ENCODE measurements at regions not wholly inside any gene's neighbourhood (a gene's known extent, or its start where the extent isn't known, plus 50 kb on each side); places are given as distances from the start of the nearest gene placed in this dataset.

DNA sequence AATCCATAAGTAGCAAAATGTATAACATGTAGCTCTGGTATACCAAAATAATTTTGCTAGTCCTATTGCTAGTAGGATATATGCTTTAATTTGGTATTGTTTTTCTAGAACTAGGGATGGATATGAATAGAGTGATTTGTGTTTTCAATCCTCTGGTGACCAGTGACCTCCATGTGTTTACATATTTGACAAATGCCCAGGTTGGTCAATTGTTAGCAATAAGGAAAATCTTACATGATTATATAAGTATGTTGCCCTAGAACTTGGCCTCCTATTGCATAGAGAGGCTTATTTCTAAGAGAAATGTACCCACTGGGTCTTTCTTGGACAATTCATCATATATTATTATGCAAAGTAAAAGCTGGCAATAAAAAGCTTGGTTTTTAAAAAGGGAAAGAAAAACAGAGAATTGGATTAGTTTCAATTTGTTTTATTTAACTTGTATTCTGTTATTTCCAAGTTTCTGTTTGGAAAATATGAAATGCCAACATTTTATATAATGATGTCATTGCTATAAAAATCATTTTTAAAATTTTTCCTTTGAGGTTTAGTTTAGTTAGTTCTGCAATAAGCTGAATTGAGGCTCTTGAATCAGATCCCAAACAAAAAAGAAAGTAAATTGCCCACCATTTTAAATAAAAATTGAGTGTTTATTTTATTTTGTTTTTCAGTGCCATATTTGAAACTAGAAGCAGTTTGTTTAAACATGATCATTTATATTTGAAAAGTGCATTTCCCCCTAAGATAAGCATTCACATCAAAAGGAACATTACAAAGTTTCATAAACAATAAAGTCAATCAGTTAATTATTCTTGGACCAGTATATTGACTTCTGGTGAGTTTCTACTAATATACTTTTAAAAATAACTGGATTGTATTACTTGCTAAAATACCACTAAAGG is 210.9 kb downstream of the ZC3H11B start:
- no peak for DNase-seq (ENCODE audit: low spot score)

DNA sequence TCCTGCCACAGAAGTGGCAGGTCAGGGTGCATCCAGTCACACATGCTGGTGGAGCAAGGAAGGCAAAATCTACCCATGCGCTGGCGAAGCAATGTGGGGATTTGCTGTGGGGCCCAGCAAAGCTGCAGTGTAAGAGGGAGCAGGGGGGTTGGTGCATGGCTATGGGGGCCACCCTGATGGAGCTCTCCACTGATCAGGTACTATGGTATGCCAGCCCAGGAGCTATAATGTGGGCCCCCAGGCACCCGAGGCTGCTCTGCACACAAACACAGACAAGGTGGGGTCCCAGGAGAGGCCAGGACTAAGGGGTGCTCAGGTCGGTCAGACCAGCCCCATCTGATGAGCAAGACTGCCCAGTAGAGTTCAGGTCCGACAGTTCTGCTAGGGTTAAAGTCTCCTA is 213.5 kb downstream of the ZC3H11B start:
- no peak for DNase-seq (ENCODE audit: low spot score)

DNA sequence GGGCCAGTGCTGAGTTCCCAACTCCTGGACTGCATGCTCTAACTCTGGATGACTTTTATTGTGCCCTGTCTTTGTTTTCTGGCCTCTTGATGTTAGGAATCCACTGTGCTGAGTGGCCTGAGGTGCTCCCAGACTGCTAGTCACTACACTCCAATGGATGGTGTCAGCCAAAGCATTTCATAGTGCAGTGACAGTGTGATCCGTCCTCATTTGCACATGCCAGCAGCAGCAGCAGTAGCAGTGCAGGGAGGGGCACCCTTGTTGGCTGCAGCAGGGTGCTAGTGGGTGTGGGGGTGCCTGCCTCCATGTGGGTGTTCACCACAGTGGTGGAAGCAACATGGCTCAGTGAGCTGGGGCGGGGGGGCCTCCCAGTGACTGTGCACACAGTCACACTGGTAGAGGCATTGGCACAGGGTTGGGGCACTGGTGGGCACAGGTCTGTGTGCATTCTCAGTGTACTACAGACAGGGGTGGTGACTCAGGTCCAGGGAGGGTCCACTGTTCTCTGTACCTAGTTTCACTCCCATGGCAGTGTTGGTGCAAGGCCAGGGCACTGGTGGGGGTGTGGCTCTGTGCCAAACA is 214.0 kb downstream of the ZC3H11B start:
- no peak for DNase-seq (ENCODE audit: low spot score)

DNA sequence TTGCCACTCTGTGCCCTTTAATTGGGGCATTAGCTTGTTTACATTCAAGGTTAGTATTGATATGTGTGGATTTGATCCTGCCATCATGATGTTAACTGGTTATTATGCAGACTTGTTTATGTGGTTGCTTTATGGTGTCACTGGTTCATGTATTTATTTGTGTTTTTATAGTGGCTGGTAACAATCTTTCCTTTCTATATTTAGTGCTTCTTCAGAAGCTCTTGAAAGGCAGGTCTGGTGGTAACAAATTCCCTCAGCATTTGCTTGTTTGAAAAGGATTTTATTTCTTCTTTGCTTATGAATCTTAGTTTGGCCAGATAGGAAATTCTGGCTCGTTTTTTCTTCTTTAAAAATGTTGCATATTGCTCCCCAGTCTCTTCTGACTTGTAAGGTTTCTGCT is 215.4 kb downstream of the ZC3H11B start:
- DNase-seq (ENCODE audit: low spot score), result no peak

DNA sequence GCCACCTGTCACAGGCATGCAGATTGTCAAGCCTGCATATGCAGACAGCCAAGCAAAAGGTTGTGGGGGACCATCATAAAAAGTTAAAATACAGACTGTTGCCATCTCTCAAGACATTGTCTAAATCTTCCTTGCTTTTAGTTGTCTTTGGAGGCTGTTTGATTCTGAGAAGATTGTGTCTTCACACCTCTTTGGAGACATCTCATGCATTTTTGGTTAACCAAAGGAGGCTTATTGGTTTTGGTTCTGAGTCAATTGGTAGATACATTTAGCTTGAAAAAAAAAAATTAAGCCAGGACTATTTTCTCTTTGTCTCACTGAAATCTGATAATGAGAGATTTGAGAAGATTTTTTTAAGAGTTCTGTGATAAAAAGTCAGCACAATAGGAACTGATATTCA is 217.6 kb downstream of the LYPLAL1 start:
- DNase-seq (ENCODE audit: low spot score), result no peak

DNA sequence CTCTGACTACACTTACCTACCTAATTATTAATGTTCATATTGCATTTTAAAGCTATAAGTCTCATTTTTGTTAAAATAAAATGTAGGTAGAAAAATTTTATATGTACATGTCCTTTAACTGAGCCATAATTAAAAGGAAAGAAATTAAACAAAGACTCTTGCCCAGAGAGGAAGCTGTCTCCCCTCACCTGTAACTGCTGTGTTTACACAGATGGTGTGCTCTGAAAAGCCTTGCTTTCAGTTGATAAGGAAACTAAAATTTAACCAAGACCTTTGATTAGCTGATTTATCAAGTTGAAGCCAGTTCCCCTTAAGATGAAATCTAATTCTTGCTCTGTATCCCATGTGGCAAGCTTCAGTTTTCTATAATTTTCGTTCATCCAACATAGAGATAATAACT is 213.5 kb downstream of the LYPLAL1 start:
- no peak for DNase-seq (ENCODE audit: low spot score)

DNA sequence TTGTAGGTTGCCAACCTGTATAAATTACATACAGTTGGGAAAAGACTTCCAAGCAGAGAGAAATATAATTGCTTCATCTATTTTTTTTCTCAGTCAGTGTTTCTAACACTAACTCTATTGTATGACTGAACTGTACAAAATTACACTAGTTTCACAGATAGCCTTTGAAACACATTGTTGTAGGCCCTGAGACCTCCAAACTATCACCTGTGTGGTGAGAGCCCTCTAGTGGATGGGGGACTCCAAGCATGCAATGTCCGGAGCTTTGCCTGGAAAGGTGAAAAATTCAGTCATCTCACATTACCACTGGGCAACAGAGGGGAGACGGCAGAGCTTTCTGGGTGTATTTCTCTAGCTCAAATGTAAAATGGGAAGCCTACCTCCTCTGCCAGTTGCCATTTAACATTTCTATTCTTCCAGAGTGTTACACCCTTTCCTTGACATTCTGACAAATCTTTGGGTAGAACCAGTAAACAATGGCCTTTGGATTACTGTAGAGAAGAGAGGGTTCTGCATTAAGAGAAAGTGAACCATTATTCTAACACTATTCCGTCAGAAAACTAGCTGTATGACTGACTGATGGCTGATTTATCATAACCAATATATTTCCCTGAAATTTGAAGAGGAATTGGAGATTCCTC is 212.2 kb downstream of the LYPLAL1 start:
- peak; percentile 8 for DNase-seq (ENCODE audit: low spot score)

DNA sequence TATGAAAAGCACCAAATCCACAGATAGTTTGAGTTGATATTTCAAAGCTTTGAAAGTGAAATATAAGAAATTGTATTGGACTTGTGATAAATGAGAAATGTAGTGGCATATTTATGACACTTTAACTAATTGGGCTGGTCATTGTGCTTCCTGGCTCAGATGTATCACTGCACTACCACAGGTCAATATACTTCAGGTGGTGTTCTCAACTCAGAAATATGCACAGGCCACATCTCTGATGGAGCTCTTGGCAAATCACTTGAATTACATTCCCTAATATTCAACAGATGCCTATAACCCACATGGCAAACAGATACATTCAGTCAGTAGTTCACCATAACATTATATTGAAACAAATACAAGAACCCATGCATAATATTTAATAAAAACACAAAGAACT is 209.6 kb downstream of the LYPLAL1 start:
- DNase-seq (ENCODE audit: low spot score), result no peak

DNA sequence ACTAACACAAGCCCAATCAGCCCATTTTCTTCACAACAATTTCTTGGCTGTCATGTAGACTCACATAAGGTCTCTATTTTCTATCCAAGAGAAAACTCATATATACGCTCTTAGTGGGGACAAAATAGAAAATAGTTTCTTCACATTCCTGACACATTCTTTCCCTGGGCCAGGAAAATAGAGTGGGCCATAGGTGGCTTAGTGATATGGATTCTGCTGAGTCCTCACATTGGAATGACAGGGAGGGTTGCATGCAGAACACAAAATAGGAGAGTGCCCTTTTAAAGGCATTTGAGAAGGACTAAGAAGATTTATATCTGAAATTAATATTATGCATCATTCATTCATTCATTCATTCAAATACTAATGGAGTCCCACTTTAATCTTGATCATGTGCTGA is 207.7 kb downstream of the LYPLAL1 start:
- DNase-seq (ENCODE audit: low spot score), result no peak

DNA sequence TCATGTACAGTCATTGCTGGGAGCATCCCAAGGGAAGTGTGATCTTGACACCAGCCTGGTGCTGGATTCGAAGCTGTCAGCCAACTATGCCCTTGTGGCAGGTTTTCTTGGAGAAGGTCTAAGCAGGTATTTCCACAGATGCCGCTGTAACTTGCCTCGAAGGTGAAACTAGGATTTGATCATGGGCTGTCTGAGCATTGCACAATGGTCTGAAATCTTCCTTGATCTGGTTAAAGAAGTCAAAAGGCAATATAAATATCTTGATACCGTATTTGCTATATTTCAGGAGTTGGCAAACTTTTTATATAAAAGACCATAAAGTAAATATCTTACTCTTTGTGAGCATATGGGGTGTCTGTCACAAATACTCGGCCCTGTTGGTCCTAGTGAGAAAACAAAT is 206.8 kb downstream of the LYPLAL1 start:
- no peak for DNase-seq (ENCODE audit: low spot score)

DNA sequence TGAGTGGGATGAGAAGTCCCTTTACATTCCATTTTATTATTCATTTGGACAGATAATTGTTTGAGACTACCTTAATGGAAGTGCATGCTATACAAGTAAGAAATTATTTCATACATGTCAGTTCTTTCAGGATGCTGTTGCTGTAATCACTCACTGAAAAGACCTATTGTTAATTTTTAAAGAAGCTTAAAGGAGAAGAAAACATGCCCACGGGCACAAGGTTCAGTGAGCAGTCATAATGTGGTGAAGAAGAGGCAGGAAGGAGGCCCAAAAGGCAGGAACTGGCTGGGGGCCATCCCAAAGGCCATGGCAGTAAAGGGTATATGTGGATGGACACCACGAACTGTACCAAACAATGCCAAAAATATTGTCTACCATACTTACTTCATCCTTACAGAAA is 206.0 kb downstream of the LYPLAL1 start:
- DNase-seq (ENCODE audit: low spot score), result no peak

DNA sequence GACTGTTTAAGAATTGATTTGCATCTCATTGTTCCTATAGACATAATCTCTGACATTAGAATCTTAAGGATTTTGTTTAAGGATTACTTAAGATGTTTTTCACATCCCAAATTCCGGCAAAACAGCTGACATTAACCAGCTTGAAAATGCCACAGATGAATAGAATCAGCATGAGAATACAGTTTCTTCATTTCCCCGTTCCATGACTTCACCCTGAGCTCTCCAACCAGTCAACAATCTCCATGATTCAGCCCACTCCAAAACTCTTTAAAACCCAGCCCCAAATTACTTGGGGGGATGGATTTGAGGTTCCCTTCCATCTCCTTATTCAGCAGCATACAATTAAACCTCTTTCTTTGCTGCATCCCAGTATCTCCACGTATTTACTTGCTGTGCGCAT is 201.0 kb downstream of the LYPLAL1 start:
- no peak for DNase-seq (ENCODE audit: low spot score)

DNA sequence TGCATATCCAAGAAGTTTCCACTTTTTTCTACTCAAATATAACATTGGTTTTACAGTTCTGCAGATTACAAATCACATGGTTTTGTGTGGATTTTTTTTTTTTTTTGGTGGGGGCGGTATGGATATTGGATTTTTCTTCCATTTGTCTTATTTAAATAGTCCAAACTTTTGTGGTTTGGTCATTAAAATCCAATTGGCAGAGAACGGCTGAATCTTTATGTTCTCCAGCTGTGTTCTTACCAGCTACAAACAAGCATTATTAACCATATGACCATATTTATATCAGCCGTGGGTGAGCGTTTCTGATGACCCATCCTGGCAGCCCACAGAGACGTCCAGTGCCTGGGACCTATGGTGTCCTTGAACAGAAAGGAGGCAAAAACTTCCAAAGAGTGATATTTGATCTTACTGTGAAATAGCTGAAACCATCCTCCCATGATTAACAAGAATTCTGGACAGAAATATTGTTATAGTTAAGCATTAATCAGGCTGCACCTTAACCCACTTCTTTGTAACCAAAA is 200.4 kb downstream of the LYPLAL1 start:
- no peak for DNase-seq (ENCODE audit: low spot score)

DNA sequence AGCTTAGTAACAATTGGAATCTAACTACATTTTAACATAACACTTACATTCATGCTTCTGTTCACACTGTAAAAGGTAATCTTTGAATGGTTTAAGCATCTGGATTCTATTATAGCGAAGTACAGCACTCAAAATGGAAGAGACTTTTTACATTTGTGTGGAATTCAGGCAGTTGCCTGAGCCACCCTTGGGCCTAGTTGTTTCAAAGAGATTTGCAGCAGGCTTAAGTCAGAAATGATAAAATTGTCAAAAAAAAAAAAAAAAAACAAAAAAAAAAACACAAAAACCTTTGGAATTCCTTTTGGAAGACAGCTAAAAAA is 199.9 kb downstream of the LYPLAL1 start:
- DNase-seq (ENCODE audit: low spot score), result no peak

DNA sequence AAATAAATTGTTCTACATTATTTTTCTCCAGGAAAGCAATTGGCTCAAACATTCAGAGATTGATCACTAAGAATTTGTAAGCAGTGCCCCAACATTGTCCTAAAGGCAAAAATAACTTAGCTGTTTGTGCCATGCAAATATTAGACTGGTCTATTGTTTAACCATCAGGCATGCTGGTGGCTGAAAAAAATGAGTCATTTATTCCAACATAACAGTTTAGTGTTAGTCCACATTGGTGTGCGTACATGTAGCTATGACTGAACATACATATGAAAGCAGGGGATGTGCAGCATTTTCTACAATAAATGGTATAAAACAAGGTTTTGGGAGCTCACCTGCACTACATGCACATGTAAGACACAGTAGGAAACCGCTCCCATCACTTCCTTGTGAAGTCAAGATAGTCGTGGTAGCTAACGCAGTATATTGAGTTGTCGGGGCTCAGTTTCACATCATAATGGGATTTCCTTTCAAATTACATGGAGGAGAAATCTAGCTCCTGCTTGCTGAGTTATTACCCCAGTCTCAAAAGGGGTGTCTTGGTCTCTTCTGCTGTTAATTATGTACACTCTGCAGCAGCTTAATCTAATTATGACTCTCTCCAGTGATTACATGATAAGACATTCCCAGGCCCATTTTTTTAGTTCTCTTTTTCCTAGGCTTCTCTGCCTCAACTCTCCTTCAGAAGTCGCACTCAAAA is 199.4 kb downstream of the LYPLAL1 start:
- no peak for DNase-seq (ENCODE audit: low spot score)

DNA sequence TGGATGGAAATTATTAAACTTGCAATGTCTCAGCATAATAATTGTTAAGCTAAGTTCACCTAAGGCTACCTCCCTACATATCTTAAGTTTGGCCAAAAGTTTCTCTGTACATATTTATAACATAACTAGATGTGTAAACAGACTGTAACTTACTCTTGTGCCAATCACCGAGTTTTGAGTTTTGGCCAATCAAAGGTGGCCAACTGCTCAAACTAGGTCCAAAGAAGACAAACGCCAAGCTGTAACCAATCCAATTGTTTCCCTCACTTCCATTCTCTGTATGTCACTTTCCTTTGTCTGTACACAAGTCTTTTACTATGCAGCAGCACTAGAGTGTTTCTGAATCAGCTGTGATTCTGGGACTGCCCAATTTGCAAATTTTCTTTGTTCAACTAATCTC is 197.8 kb downstream of the LYPLAL1 start:
- DNase-seq (ENCODE audit: low spot score), result no peak

DNA sequence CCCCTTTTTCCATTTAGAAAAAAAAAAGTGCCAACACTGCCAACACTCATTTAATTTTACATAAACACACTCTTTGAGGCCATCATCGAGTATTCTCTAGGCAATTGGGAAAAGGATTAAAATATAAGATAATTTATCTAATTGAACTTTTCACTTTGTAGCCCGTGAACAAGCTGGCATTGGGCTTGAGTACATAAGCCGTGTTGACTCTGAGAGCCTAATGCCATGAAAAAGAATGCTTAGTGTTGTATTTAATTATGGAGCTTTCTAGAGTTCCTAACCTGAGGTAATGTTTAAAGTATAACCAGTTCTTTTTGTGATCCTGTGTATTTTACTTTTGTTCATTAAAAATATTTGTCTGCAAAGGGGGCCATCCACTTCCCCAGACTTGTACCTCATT is 193.8 kb downstream of the LYPLAL1 start:
- DNase-seq (ENCODE audit: low spot score), result no peak

DNA sequence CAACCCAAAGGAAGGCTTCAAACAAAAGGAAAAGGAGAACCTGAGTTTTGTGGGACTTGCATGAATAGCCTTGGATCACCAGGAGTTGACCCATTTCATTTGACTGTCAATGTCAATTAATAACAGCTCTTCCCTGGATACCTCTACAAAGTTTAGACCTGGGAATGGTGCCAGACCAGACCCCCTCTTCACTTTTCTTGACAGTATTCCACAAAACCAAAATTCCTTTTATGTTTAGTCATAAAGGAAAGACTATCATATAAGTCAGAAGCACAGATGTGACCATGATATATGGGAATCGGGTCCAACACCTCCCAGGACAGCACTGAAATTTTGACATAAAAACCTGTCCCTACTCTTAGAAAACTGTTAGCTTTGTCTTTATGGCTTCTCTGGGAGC is 191.8 kb downstream of the LYPLAL1 start:
- no peak for DNase-seq (ENCODE audit: low spot score)

DNA sequence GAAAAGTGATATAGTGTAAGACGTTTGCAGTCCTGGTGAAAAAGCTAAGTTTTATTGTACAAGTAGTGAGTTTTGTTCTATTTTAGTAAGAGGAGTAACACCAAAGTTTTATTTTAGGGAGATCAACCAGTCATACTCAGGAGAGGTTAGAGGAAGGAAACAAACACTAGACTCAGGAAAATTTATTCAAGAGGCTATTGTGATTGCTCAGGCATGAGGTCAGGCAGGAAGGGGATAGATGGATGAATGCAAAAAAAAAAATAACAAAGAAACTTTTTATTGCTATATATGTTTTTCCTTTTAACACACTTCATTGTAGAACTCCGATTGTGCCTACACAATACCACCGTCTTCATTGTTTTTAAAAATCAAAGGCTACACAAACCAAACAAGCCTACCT is 189.0 kb downstream of the LYPLAL1 start:
- no peak for DNase-seq (ENCODE audit: low spot score)

DNA sequence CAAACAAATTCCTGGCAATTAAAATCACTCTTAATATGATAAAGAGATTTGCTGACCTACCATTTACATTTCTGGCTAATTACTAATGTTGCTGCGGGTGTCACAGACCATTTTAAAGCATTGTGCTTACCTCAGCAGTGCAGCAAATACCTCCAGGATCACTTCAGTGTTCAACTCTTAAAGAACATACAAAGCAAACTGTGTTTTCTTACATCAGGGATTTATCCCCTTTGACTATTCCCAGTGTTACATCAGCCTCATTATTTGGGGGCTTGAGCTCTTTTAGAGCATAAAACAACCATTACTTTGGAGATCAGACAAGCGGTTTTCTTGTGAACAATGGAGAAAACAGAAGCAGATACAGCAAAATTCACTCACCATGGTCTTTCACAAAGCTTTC is 185.4 kb downstream of the LYPLAL1 start:
- DNase-seq (ENCODE audit: low spot score), result no peak

DNA sequence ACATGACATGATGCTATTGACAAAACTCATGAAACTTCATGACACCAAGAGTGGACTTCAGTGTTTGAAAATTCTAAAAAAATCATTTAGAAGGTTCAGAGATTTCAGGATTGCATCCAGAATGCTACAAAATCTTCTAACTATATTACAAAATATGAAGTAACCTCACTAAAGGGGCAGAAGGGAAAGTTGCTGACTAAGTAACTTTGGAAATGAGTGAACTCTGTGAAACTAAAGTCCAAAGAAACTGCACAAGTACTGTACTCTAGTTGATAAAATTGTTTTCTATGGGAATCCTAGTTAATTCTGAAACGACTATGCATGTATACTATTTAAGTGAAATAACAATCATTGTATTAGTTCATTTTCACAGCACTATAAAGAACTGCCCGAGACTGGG is 184.4 kb downstream of the LYPLAL1 start:
- no peak for DNase-seq (ENCODE audit: low spot score)

DNA sequence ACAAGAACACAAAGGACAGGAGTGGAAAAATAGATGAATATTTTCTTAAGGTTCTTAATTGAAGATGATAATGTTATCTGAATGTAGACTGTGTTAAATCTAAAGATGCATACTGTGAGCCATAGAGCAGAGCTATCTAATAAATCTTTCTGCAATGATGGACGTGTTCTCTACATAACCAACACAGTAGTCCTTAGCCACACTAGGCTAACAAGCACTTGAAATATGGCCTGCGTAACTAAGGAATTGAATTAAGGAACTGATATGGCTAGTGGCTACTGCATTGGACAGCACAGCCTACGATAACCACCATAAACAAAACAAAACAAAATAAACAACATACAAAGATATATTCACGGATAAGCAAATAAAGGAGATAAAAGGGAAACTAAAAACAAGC is 181.3 kb downstream of the LYPLAL1 start:
- no peak for DNase-seq (ENCODE audit: low spot score)

Data from hematopoietic multipotent progenitor cell treated with erythropoietin and hydrocortisone succinate and interleukin-3 and kit ligand, for 15 days (in vitro differentiated cells).